ENCODE measurements at regions not wholly inside any gene's neighbourhood (a gene's known extent, or its start where the extent isn't known, plus 50 kb on each side); places are given as distances from the start of the nearest gene placed in this dataset.

GRCh38 chr12:67514502-67514901 is 134.0 kb upstream of the DYRK2 start:
- no peak for TF ChIP-seq CTCF (IDR thresholded peaks at IDR 0.05 in 2 of 3, conservative IDR thresholded peaks at IDR 0.05 in 1 of 3; ENCODE audit: borderline replicate concordance in 1 of 3, insufficient read depth in 1 of 3, low read depth in 2 of 3, low read length in 2 of 3)
- no peak for TF ChIP-seq CBX3 (IDR thresholded peaks at IDR 0.05; ENCODE audit: low read depth)
- no peak for TF ChIP-seq JUND (IDR thresholded peaks at IDR 0.05)
- TF ChIP-seq ZNF274 (IDR thresholded peaks at IDR 0.05; ENCODE audit: low read depth, low read length), result no peak
- TF ChIP-seq MAX (IDR thresholded peaks at IDR 0.05), result no peak
- TF ChIP-seq POLR2A (IDR thresholded peaks at IDR 0.05; ENCODE audit: borderline replicate concordance, extremely low read depth, insufficient read depth, insufficient read length), result no peak
- TF ChIP-seq POLR2AphosphoS5 (IDR thresholded peaks at IDR 0.05; ENCODE audit: low read depth, low read length), result no peak
- no peak for TF ChIP-seq EZH2 (IDR thresholded peaks at IDR 0.05)
- no peak for TF ChIP-seq SRF (IDR thresholded peaks at IDR 0.05; ENCODE audit: low read depth)
- no peak for TF ChIP-seq YY1 (IDR thresholded peaks at IDR 0.05; ENCODE audit: extremely low read depth, insufficient replicate concordance, low read depth, low read length)
- no peak for TF ChIP-seq SP1 (IDR thresholded peaks at IDR 0.05; ENCODE audit: low read depth)
- TF ChIP-seq EGR1 (IDR thresholded peaks at IDR 0.05; ENCODE audit: low read depth), result no peak
- no peak for TF ChIP-seq RAD21 (IDR thresholded peaks at IDR 0.05; ENCODE audit: low read depth)
- no peak for TF ChIP-seq CEBPB (IDR thresholded peaks at IDR 0.05; ENCODE audit: low read depth)
